Renal cortex interstitium (tissue), 11 donors: ENCODE measurements at regions not wholly inside any gene's neighbourhood (a gene's known extent, or its start where the extent isn't known, plus 50 kb on each side); places are given as distances from the start of the nearest gene placed in this dataset.

Experiments used
- DNase-seq, 11 donors: peaks; one replicate each; pipeline ENCODE4 v3.0.0-alpha.2; 2013; ENCODE audit warnings: low read depth in 9 of 11, low spot score in 4 of 11; ENCODE audit errors: extremely low read depth in 1 of 11

GRCh38 chr4:176843710-176844109 is 51.0 kb upstream of the VEGFC start:
- DNase-seq, result no peak

- no peak for DNase-seq
Measured at GRCh38 chr4:176844448-176844847, 51.7 kb upstream of the VEGFC start.

GRCh38 chr4:176845636-176846035 is 52.9 kb upstream of the VEGFC start:
- DNase-seq, result no peak

- no peak for DNase-seq
Measured at GRCh38 chr4:176849076-176849475, 56.4 kb upstream of the VEGFC start.

GRCh38 chr4:176850436-176850835 is 57.7 kb upstream of the VEGFC start:
- no peak for DNase-seq

- DNase-seq, result no peak
Measured at GRCh38 chr4:176856421-176856820, 63.7 kb upstream of the VEGFC start.

- DNase-seq, result no peak
Measured at GRCh38 chr4:176858839-176859238, 66.1 kb upstream of the VEGFC start.

GRCh38 chr4:176864238-176864637 is 71.5 kb upstream of the VEGFC start:
- no peak for DNase-seq

GRCh38 chr4:176868676-176869075 is 76.0 kb upstream of the VEGFC start:
- DNase-seq, result no peak

GRCh38 chr4:176872461-176872860 is 79.7 kb upstream of the VEGFC start:
- DNase-seq, result no peak

- DNase-seq, result no peak
Measured at GRCh38 chr4:176874721-176875445, 82.2 kb upstream of the VEGFC start.

GRCh38 chr4:176875446-176875930 is 82.8 kb upstream of the VEGFC start:
- DNase-seq, result no peak

- no peak for DNase-seq
Measured at GRCh38 chr4:176879380-176880116, 86.8 kb upstream of the VEGFC start.

GRCh38 chr4:176882206-176882605 is 89.5 kb upstream of the VEGFC start:
- no peak for DNase-seq

- no peak for DNase-seq
Measured at GRCh38 chr4:176883108-176883550, 90.4 kb upstream of the VEGFC start.

- DNase-seq, result no peak
Measured at GRCh38 chr4:176883681-176884418, 91.1 kb upstream of the VEGFC start.

- no peak for DNase-seq
Measured at GRCh38 chr4:176885224-176885623, 92.5 kb upstream of the VEGFC start.

- no peak for DNase-seq
Measured at GRCh38 chr4:176886135-176886534, 93.4 kb upstream of the VEGFC start.

GRCh38 chr4:176889776-176890175 is 97.1 kb upstream of the VEGFC start:
- no peak for DNase-seq

- no peak for DNase-seq
Measured at GRCh38 chr4:176894498-176894897, 101.8 kb upstream of the VEGFC start.
